HAP-1 (cell line): ENCODE measurements at regions not wholly inside any gene's neighbourhood (a gene's known extent, or its start where the extent isn't known, plus 50 kb on each side); places are given as distances from the start of the nearest gene placed in this dataset.

Experiments used
- DNase-seq, 2 experiments: peaks; one replicate each; pipeline ENCODE4 v3.0.0-alpha.2; 2016 to 2020; ENCODE audit warnings: low spot score in 2 of 2
- H3K27me3 ChIP-seq: fragments of 250-450 bp; sonication (Bioruptor Pico); 2 replicates; pipeline ENCODE4 v1.5.1; 2020; ENCODE audit warnings: low read depth, mild to moderate bottlenecking, moderate library complexity
- H3K36me3 ChIP-seq: fragments of 250-450 bp; sonication (Bioruptor Pico); replicated peaks from 2 replicates; pipeline ENCODE4 v1.5.1; 2020; ENCODE audit warnings: mild to moderate bottlenecking
- H3K4me1 ChIP-seq: fragments of 250-450 bp; sonication (Bioruptor Pico); 2 replicates; pipeline ENCODE4 v1.5.1; 2020; ENCODE audit warnings: mild to moderate bottlenecking
- H3K4me3 ChIP-seq: fragments of 250-450 bp; sonication (Bioruptor Pico); 2 replicates; pipeline ENCODE4 v1.5.1; 2020; ENCODE audit warnings: mild to moderate bottlenecking, moderate library complexity
- H3K9me3 ChIP-seq: fragments of 250-450 bp; sonication (Bioruptor Pico); 2 replicates; pipeline ENCODE4 v1.5.1; 2020; ENCODE audit warnings: mild to moderate bottlenecking, moderate library complexity
- in situ Hi-C: fragments of 300-500 bp; cut with MboI; formaldehyde crosslinking; loops from 3 replicates; pipeline ENCODE4 v1.14.3; 2020; ENCODE audit warnings: low sequenced_read_pairs, inconsistent platforms, mixed read lengths

GRCh38 chr10:44053391-44053790, 331.5 kb downstream of the CXCL12 start:
- in situ Hi-C loops, result no loop called here
- H3K9me3 ChIP-seq, result no peaks in the 10 kb centered on the region
- no peaks in the 10 kb centered on the region for H3K27me3 ChIP-seq
- H3K4me3 ChIP-seq, result no peak overlapping the region
- H3K4me1 ChIP-seq, result no peaks in the 10 kb centered on the region
- no peaks in the 10 kb centered on the region for H3K36me3 ChIP-seq
- no peak for DNase-seq

GRCh38 chr10:44051584-44052385, 333.1 kb downstream of the CXCL12 start:
- H3K4me1 ChIP-seq, result no peaks in the 10 kb centered on the region
- no peaks in the 10 kb centered on the region for H3K27me3 ChIP-seq
- H3K36me3 ChIP-seq, result no peaks in the 10 kb centered on the region
- no peaks in the 10 kb centered on the region for H3K9me3 ChIP-seq
- DNase-seq, result no peak
- H3K4me3 ChIP-seq, result no peak overlapping the region
- in situ Hi-C loops, result no loop called here

- H3K27me3 ChIP-seq, result no peaks in the 10 kb centered on the region
- H3K9me3 ChIP-seq, result no peaks in the 10 kb centered on the region
- H3K4me3 ChIP-seq, result no peak overlapping the region
- no peak for DNase-seq
- H3K36me3 ChIP-seq, result no peaks in the 10 kb centered on the region
- in situ Hi-C loops, result no loop called here
- H3K4me1 ChIP-seq, result no peaks in the 10 kb centered on the region
Measured at GRCh38 chr10:44051091-44051490, 333.8 kb downstream of the CXCL12 start.

- DNase-seq, result no peak
- Histone ChIP-seq H3K9me3 (no peaks in the 10 kb centered on the region), H3K4me3 (no peak overlapping the region), H3K36me3 (no peaks in the 10 kb centered on the region), H3K4me1 (no peaks in the 10 kb centered on the region), H3K27me3 (no peaks in the 10 kb centered on the region)
- in situ Hi-C loops, result no loop called here
Measured at GRCh38 chr10:44049301-44050015, 335.4 kb downstream of the CXCL12 start.

GRCh38 chr10:44047361-44047760, 337.5 kb downstream of the CXCL12 start:
- Histone ChIP-seq H3K36me3 (no peaks in the 10 kb centered on the region), H3K4me1 (no peaks in the 10 kb centered on the region), H3K4me3 (no peak overlapping the region), H3K27me3 (no peaks in the 10 kb centered on the region), H3K9me3 (no peaks in the 10 kb centered on the region)
- no peak for DNase-seq
- in situ Hi-C loops, result no loop called here

GRCh38 chr10:44046605-44047004, 338.3 kb downstream of the CXCL12 start:
- in situ Hi-C loops, result no loop called here
- Histone ChIP-seq H3K4me3 (no peak overlapping the region), H3K4me1 (no peaks in the 10 kb centered on the region), H3K9me3 (no peaks in the 10 kb centered on the region), H3K27me3 (no peaks in the 10 kb centered on the region), H3K36me3 (no peaks in the 10 kb centered on the region)
- DNase-seq, result no peak

GRCh38 chr10:44045020-44045419, 339.9 kb downstream of the CXCL12 start:
- no peaks in the 10 kb centered on the region for H3K36me3 ChIP-seq
- H3K4me3 ChIP-seq, result no peak overlapping the region
- in situ Hi-C loops, result no loop called here
- H3K27me3 ChIP-seq, result no peaks in the 10 kb centered on the region
- no peaks in the 10 kb centered on the region for H3K9me3 ChIP-seq
- no peak for DNase-seq
- H3K4me1 ChIP-seq, result no peaks in the 10 kb centered on the region

- Histone ChIP-seq H3K27me3 (no peaks in the 10 kb centered on the region), H3K9me3 (no peaks in the 10 kb centered on the region), H3K4me1 (no peaks in the 10 kb centered on the region), H3K4me3 (no peak overlapping the region), H3K36me3 (no peaks in the 10 kb centered on the region)
- in situ Hi-C loops, result no loop called here
- DNase-seq, result no peak
Measured at GRCh38 chr10:44044549-44044948, 340.3 kb downstream of the CXCL12 start.

- no peaks in the 10 kb centered on the region for H3K36me3 ChIP-seq
- no peaks in the 10 kb centered on the region for H3K4me1 ChIP-seq
- in situ Hi-C loops, result no loop called here
- no peaks in the 10 kb centered on the region for H3K9me3 ChIP-seq
- H3K27me3 ChIP-seq, result no peaks in the 10 kb centered on the region
- no peak for DNase-seq
- H3K4me3 ChIP-seq, result no peak overlapping the region
Measured at GRCh38 chr10:44043646-44044375, 341.1 kb downstream of the CXCL12 start.

- Histone ChIP-seq H3K4me1 (no peaks in the 10 kb centered on the region), H3K9me3 (no peaks in the 10 kb centered on the region), H3K27me3 (no peaks in the 10 kb centered on the region), H3K4me3 (no peak overlapping the region), H3K36me3 (no peaks in the 10 kb centered on the region)
- in situ Hi-C loops, result no loop called here
- DNase-seq, result no peak
Measured at GRCh38 chr10:44042926-44043602, 341.8 kb downstream of the CXCL12 start.

- Histone ChIP-seq H3K4me1 (no peaks in the 10 kb centered on the region), H3K4me3 (no peak overlapping the region), H3K36me3 (no peaks in the 10 kb centered on the region), H3K27me3 (no peaks in the 10 kb centered on the region), H3K9me3 (no peaks in the 10 kb centered on the region)
- no peak for DNase-seq
- in situ Hi-C loops, result no loop called here
Measured at GRCh38 chr10:44042075-44042770, 342.7 kb downstream of the CXCL12 start.

- H3K36me3 ChIP-seq, result no peaks in the 10 kb centered on the region
- no peaks in the 10 kb centered on the region for H3K9me3 ChIP-seq
- no peaks in the 10 kb centered on the region for H3K27me3 ChIP-seq
- in situ Hi-C loops, result no loop called here
- DNase-seq, result no peak
- no peak overlapping the region for H3K4me3 ChIP-seq
- H3K4me1 ChIP-seq, result no peaks in the 10 kb centered on the region
Measured at GRCh38 chr10:44039599-44039998, 345.3 kb downstream of the CXCL12 start.

- Histone ChIP-seq H3K4me1 (no peaks in the 10 kb centered on the region), H3K4me3 (no peak overlapping the region), H3K27me3 (no peaks in the 10 kb centered on the region), H3K36me3 (no peaks in the 10 kb centered on the region), H3K9me3 (no peaks in the 10 kb centered on the region)
- no peak for DNase-seq
- in situ Hi-C loops, result no loop called here
Measured at GRCh38 chr10:44036425-44036824, 348.5 kb downstream of the CXCL12 start.
